IMR-90 (cell line): ENCODE measurements at regions not wholly inside any gene's neighbourhood (a gene's known extent, or its start where the extent isn't known, plus 50 kb on each side); places are given as distances from the start of the nearest gene placed in this dataset.

Experiments used
- FOS ChIP-seq: fragments of 150-350 bp; IDR thresholded peaks from 2 replicates; pipeline ENCODE4 v1.6.1; 2016; ENCODE audit warnings: low read depth, low read length
- MAFK ChIP-seq: IDR thresholded peaks from 2 replicates; pipeline ENCODE4 v1.6.1; 2012; ENCODE audit warnings: low read depth, low read length, improper control_type of control experiment
- MAZ ChIP-seq: IDR thresholded peaks from 2 replicates; pipeline ENCODE4 v1.6.1; 2012; ENCODE audit warnings: low read depth, mild to moderate bottlenecking, low read length, improper control_type of control experiment, moderate library complexity, borderline replicate concordance
- MXI1 ChIP-seq: IDR thresholded peaks from 2 replicates; pipeline ENCODE4 v1.6.1; 2012; ENCODE audit warnings: low read depth, mild to moderate bottlenecking, low read length, moderate library complexity, borderline replicate concordance
- NFE2L2 ChIP-seq: fragments of 150-350 bp; IDR thresholded peaks from 2 replicates; pipeline ENCODE4 v1.6.1; 2016; ENCODE audit warnings: low read depth, mild to moderate bottlenecking, low read length
- POLR2A ChIP-seq: IDR thresholded peaks from 2 replicates; pipeline ENCODE4 v1.6.1; 2012; ENCODE audit warnings: mild to moderate bottlenecking, low read depth, low read length
- RAD21 ChIP-seq: IDR thresholded peaks from 2 replicates; pipeline ENCODE4 v1.6.1; 2012; ENCODE audit warnings: low read length, improper control_type of control experiment
- RCOR1 ChIP-seq: IDR thresholded peaks from 2 replicates; pipeline ENCODE4 v1.6.1; 2012; ENCODE audit warnings: mild to moderate bottlenecking, low read length, improper control_type of control experiment; ENCODE audit not compliant: insufficient replicate concordance
- RFX5 ChIP-seq: IDR thresholded peaks from 2 replicates; pipeline ENCODE4 v1.8.0; 2012; ENCODE audit warnings: low read depth, mild to moderate bottlenecking, low read length, moderate library complexity
- SMC3 ChIP-seq: fragments of 150-350 bp; IDR thresholded peaks from 2 replicates; pipeline ENCODE4 v1.6.1; 2016; ENCODE audit warnings: low read depth, mild to moderate bottlenecking, antibody characterized with exemption, low read length, moderate library complexity
- TF ChIP-seq, protein P1 (sequence below): conservative IDR thresholded peaks from 2 replicates; pipeline ENCODE4 v1.5.1; 2012; ENCODE audit warnings: mild to moderate bottlenecking, low read depth, low read length, improper control_type of control experiment
- TF ChIP-seq, protein P2 (sequence below): fragments of 150-350 bp; IDR thresholded peaks from 2 replicates; pipeline ENCODE4 v1.6.1; 2017; ENCODE audit warnings: mild to moderate bottlenecking, antibody characterized with exemption, low read length, low read depth
- TF ChIP-seq, protein P3 (sequence below): fragments of 150-350 bp; IDR thresholded peaks from 2 replicates; pipeline ENCODE4 v1.6.1; 2016; ENCODE audit warnings: low read depth, mild to moderate bottlenecking, low read length, moderate library complexity, borderline replicate concordance

DNA sequence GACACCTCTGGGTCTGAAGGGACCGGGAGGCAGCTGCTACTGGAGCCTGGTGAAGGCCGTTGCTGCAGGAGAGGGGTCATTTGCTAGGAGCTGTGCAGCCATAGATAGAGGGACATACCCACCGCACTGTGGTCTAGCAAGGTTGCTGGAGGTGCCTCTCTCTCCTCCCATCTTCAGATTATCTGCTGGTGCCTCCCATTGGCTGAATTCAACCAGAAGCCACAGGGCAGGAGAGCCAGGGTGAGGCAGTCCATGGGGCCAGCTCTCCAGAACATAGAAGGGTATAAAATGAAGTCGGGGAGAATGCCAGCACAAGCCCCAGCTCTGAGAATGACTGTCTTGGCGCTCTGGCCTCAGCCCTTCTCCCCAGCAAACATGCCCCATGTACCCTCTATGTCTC is 98.0 kb downstream of the VEGFA start:
- TF ChIP-seq, protein P1, sequence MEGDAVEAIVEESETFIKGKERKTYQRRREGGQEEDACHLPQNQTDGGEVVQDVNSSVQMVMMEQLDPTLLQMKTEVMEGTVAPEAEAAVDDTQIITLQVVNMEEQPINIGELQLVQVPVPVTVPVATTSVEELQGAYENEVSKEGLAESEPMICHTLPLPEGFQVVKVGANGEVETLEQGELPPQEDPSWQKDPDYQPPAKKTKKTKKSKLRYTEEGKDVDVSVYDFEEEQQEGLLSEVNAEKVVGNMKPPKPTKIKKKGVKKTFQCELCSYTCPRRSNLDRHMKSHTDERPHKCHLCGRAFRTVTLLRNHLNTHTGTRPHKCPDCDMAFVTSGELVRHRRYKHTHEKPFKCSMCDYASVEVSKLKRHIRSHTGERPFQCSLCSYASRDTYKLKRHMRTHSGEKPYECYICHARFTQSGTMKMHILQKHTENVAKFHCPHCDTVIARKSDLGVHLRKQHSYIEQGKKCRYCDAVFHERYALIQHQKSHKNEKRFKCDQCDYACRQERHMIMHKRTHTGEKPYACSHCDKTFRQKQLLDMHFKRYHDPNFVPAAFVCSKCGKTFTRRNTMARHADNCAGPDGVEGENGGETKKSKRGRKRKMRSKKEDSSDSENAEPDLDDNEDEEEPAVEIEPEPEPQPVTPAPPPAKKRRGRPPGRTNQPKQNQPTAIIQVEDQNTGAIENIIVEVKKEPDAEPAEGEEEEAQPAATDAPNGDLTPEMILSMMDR, result no peak
- TF ChIP-seq SMC3 (no peak), RFX5 (no peak), RAD21 (no peak), POLR2A (no peak), FOS (no peak), MAZ (no peak), NFE2L2 (no peak), MAFK (no peak), MXI1 (no peak), RCOR1 (no peak)
- TF ChIP-seq, protein P2, sequence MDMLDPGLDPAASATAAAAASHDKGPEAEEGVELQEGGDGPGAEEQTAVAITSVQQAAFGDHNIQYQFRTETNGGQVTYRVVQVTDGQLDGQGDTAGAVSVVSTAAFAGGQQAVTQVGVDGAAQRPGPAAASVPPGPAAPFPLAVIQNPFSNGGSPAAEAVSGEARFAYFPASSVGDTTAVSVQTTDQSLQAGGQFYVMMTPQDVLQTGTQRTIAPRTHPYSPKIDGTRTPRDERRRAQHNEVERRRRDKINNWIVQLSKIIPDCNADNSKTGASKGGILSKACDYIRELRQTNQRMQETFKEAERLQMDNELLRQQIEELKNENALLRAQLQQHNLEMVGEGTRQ, result no peak
- TF ChIP-seq, protein P3, sequence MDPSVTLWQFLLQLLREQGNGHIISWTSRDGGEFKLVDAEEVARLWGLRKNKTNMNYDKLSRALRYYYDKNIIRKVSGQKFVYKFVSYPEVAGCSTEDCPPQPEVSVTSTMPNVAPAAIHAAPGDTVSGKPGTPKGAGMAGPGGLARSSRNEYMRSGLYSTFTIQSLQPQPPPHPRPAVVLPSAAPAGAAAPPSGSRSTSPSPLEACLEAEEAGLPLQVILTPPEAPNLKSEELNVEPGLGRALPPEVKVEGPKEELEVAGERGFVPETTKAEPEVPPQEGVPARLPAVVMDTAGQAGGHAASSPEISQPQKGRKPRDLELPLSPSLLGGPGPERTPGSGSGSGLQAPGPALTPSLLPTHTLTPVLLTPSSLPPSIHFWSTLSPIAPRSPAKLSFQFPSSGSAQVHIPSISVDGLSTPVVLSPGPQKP, result no peak
